Posterior cingulate gyrus (tissue), 11 donors: ENCODE measurements at regions not wholly inside any gene's neighbourhood (a gene's known extent, or its start where the extent isn't known, plus 50 kb on each side); places are given as distances from the start of the nearest gene placed in this dataset.

Experiments
- DNase-seq, 10 donors: peaks; one replicate each; pipeline versions ENCODE4 v3.0.0 to v3.0.0-alpha.2; 2020 to 2021; ENCODE audit warnings: mixed read lengths in 3 of 10
- intact Hi-C: fragments of 100-400 bp; cut with DNase I; formaldehyde crosslinking; loops from one replicate; pipeline ENCODE4 v1.15.1; 2023

DNA sequence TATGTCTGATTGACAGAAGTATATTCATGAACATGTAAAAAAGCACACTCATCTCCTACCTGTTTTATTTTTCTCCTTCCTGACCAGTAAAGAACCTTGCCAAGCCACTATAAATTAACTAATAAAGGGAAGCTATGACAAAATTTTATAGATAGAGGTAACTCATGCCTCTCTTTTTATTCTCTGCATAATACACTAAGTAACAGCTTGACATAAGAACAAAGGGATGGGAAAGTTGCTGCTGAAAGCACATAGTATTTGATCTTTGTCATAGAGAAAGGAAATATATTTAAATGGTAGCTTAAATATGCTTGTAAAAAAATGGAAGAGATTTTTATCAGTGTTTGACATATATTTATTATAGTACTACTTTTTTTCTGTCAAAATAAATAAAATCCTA, 1065.7 kb upstream of the CDH9 start:
- intact Hi-C loops: no loop called here
- DNase-seq: no peak

DNA sequence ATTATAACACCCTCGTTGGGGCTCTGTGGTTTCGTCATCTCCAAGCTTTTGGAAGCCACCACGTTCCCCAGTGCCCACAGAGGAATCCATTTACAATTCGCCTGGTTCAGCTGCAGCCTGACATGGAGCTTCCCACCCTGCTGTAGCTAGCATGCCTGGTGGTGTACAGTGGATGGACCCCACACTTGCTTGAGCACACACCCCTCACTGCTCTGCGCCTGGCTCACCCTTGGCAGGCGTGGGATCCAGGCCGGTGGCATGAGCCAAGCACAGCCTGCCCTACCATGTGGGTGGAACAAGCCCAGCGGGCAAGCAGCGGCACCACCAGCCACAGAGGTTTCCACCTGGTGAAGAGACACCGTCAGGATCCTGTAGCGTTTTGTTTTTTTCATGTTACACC, 1045.7 kb upstream of the CDH9 start:
- peak in 2 of 10 donors; percentile 73 to 81 for DNase-seq
- intact Hi-C loops: no loop called here

- intact Hi-C loops: no loop called here
- peak in 3 of 10 donors; percentile 45 to 66 (median 61) for DNase-seq
Observed at GRCh38 chr5:28082610-28083009, 1044.2 kb upstream of the CDH9 start.

GRCh38 chr5:28077291-28078240, 1039.2 kb upstream of the CDH9 start:
- intact Hi-C loops: no loop called here
- peak in 2 of 10 donors; percentile 74 to 81 for DNase-seq

DNA sequence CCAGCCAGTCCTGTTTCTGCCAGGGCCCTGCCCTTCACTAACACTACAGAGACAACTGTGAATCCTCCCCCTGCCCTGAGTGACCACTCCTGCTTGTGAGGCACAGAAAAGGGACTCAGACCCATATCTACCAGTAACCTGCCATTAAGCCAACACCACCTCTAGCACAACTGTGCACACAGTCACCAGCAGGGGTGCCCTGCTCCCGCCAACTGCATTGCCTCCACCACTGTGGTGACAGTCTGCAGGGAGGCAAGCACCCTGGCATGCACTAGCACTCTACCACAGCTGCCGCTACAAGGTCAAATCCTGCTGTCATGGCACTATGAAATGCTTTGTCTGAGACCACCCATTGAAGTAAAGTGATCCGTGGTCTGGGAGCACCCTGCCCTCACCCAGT, 1028.5 kb upstream of the CDH9 start:
- DNase-seq: peak in 1 of 10 donors; percentile 32
- intact Hi-C loops: no loop called here

- intact Hi-C loops: no loop called here
Observed at GRCh38 chr5:28065656-28066055, 1027.3 kb upstream of the CDH9 start.

DNA sequence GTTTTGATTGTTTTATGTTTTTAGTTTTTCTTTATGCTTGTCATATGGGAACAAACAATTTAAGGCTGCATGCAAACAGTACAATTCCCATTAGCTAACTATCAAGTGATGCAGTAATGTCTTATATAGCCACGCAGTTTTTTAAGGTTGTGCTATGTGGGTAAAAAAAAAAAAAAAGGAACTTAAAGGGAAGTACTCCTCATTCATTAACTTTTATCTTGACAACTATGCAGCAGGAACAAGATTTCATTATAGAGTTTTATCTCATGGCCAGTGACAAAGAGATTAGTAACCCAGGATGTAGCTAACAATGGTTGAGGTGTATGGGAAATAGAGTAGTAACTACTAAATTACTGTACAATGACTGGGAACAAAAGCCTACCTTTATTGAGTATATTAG, 1008.2 kb upstream of the CDH9 start:
- intact Hi-C loops: no loop called here
- no peak for DNase-seq

More at GRCh38 chr5:28065656-28066055, 1027.3 kb upstream of the CDH9 start:
- no peak for DNase-seq

GRCh38 chr5:28027851-28028250, 989.5 kb upstream of the CDH9 start:
- no peak for DNase-seq
- intact Hi-C loops: no loop called here

- intact Hi-C loops: no loop called here
- no peak for DNase-seq
Observed at GRCh38 chr5:28017178-28017577, 978.8 kb upstream of the CDH9 start.

GRCh38 chr5:28014779-28015178, 976.4 kb upstream of the CDH9 start:
- DNase-seq: no peak
- intact Hi-C loops: no loop called here

- intact Hi-C loops: no loop called here
- no peak for DNase-seq
Observed at GRCh38 chr5:28012538-28012937, 974.2 kb upstream of the CDH9 start.

DNA sequence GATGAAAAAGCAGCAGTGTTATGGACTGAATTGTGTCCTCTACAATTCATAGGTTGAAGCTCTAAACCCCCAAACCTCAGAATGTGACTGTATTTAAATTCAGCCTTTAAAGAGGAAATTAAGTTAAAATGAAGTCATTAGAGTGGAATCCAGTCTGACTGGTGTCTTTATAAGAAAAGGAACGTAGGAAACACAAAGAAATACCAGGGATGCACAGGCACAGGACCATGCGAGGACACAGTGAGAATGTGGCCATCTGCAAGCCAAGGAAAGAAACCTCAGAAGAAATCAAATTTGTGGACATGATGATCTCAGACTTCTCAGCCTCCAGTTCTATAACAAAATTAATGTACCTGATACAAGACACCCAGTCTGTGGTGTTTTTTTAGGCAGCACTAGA, 971.2 kb upstream of the CDH9 start:
- DNase-seq: peak in 1 of 10 donors; percentile 2
- intact Hi-C loops: no loop called here

GRCh38 chr5:27996665-27997064, 958.3 kb upstream of the CDH9 start:
- intact Hi-C loops: no loop called here
- peak in 1 of 10 donors; percentile 60 for DNase-seq

DNA sequence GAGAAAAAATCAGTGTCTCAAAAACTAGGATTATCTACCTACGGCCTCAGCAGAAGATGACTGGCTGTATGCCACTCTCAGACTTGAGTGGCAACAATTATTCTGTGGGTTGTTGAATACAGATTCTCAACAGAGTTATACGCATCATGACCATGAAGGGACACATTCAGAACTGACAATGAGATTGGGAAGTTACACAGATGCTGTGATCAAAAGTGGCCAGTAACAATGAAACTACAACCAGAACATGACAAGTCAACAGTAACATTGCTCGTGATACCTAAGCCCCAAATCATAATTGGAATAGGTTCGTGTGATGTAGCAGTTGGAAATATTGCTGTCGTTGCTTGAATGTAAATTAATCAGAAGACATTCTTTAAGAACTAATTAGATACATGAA, 957.5 kb upstream of the CDH9 start:
- intact Hi-C loops: no loop called here
- no peak for DNase-seq

DNA sequence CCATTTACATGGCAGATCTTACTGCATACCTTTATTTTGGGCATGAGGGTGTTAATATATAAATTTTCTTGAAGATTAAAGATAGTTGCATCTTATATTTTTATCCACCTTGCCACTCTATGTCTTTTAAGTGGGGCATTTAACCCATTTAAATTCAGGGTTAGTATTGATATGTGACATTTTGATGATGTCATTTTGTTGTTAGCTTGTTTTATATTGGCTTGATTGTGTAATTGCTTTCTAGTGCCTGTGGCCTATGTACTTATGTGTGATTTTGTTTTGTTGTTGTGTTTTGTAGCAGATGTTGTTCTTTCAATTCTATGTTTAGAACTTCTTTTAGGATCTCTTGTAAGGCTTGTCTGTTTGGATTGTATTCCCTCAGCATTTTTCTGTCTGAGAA, 939.9 kb upstream of the CDH9 start:
- no peak for DNase-seq
- intact Hi-C loops: no loop called here

DNA sequence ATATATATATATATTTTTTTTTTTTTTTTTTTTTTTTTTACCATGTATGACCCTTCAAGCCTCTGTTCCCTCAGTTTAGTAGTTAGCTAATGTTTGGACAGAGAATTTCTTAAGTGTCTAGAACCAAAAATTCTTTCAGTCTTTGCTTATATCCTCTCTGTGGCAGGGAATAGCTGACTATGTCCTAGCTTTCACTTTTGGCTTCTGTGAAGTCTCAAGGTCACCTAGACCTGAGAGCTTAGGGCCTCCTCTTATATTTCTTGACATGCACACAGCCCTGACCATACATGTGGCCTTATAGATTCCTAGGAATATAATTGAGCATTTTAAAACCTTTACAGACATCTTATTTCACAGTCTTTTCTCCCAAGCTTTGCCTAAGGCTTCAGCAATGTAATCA, 930.8 kb upstream of the CDH9 start:
- no peak for DNase-seq
- intact Hi-C loops: no loop called here

DNA sequence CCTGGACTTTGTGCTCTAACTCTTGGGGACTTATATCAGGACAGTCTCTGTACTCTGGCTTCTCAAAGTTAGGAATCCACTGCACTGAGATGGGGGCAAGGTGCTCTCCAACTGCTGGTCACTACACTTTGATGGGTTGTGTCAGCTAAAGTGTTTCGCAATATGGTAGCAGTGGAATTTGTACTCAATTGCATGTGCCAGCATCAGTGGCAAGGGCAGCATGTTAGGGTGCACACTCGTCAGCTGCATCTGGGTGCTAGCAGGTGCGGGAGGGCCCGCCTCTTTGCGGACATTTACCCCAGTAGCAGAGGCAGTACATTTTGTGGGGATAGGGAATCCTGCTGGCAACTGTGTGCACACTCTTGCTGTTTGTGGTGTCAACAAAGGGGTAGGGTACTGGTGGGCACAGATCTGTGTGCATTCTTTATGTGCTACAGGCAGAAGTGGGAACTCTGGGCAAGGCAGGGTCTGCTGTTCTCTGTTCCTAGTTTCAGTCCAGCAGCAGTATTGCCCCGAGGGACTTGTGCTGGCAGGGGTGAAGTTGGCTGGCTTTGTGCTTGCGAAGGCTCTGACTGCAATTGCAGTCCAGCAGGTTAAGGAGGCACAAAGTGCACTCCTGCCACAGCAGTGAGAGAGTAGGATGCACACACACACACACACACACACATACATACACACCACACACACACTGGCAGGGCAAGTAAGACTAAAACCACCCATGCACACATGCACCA, 924.8 kb upstream of the CDH9 start:
- intact Hi-C loops: no loop called here

DNA sequence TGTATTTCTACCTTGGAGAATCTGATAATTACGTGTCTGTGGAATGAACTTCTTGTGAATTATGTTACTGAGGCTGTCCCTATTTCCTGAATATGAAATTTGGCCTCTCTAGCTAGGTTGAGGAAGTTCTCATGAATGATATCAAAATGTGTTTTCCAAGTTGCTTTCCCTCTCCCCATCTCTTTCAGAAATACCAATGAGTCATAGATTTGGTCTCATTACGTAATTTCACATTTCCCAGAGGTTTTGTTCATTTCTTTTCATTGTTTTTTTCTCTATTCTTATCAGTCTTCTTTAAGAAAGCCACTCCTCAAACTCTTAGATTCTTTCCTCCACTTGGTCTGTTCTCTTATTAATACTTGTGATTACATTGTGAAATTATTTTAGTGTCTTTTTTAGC, 923.8 kb upstream of the CDH9 start:
- intact Hi-C loops: no loop called here
- no peak for DNase-seq

More for the DNA sequence above, 924.8 kb upstream of the CDH9 start:
- DNase-seq: peak in 1 of 10 donors; percentile 54

- no peak for DNase-seq
- intact Hi-C loops: no loop called here
Observed at GRCh38 chr5:27947088-27947487, 908.7 kb upstream of the CDH9 start.

DNA sequence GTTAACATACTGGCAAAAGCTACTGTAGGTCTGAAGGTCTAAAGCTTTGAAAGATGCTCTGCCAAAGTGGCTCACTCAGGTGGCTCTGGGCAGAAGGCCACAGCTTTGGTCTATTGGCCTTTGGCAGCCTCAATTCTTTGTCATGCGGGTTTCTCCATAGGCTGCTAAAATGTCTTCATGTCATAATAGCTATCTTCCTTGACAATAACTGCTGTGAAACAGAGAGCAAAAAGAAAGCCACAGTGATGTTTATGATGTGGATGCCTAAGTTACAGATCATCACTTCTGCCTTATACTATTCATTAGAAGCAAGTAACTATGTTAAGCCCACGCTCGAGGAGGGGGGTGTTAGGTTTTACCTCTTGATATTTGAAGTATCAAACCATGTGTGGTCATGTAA, 906.1 kb upstream of the CDH9 start:
- intact Hi-C loops: no loop called here
- DNase-seq: no peak

DNA sequence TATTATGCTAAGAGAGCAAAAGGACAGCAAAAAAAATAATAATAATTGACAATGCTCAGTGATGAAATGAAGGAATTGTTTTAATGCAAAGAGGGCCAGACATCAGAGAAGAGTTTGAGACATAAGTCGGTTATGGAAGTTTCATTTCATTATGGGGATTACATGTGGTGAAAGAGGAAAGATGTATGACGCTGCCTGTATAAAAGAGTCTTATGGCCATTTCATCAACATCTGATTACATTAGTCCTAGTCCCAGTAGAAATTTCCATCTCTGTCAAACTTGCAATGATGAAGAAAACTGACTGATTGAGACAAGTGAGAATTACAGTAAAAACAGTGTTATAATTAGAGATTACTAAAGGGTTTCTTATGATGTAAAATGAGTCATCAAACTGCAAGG, 900.6 kb upstream of the CDH9 start:
- no peak for DNase-seq
- intact Hi-C loops: no loop called here

DNA sequence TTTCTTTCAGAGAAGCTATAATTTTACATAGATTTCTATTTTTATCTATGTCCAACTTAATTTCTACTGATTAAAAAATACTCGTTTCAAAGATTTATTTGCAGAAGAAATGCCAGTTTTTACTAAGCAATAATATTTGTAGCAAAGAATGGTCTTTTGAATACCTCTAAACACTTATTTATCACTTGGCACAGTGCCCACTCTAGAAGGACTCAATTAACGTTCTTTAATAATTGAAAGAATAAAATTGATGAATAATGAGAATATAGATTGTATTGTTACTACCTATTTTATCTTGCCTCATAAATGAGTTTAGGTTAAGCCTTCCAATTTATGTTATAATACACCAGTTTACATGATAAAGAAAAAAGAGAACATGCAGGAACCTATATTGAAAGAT, 889.7 kb upstream of the CDH9 start:
- intact Hi-C loops: no loop called here
- DNase-seq: no peak
